HCT116 (cell line): ENCODE measurements at regions not wholly inside any gene's neighbourhood (a gene's known extent, or its start where the extent isn't known, plus 50 kb on each side); places are given as distances from the start of the nearest gene placed in this dataset.

Source experiments
- ATAC-seq: fragments of 200-7000 bp; cut with Tn5 transposase; 2 replicates; pipeline ENCODE4 v1.9.1; 2020; ENCODE audit warnings: mild to moderate bottlenecking, moderate library complexity
- BruUV-seq: library from RNA; stranded (reverse); fragments of 400-500 nt; replicated peaks from 2 replicates; lab custom pipeline; 2021; lab: Mats Ljungman, UMichigan
- CTCF ChIA-PET: fragments of 300-600 bp; sonication (Branson Sonifier 250); formaldehyde crosslinking; loops from one replicate; lab custom pipeline; 2021; ENCODE audit warnings: antibody characterized with exemption; lab: Charles Lee
- POLR2A ChIA-PET: fragments of 300-600, 350-600 bp; sonication (Branson Sonifier 250); formaldehyde crosslinking; loops from one replicate; lab custom pipeline; 2021; ENCODE audit warnings: antibody characterized with exemption; lab: Charles Lee
- RAD21 ChIA-PET, 2 experiments: fragments of 300-600 bp; sonication (Branson Sonifier 250); formaldehyde crosslinking; loops; one replicate each; lab custom pipeline; 2023; ENCODE audit warnings: low total read pairs in 2 of 2; ENCODE audit not compliant: uncharacterized antibody in 2 of 2, unreplicated experiment in 2 of 2, low non-redundant PET in 1 of 2; lab: Charles Lee
- DNase-seq: peaks from one replicate; pipeline ENCODE4 v3.0.0-alpha.2; 2010; ENCODE audit warnings: low read depth, low spot score
- H2AFZ ChIP-seq: fragments of 200-600 bp; shearing (Covaris generic), sonication (generic); 2 replicates; pipeline ENCODE4 v1.6.1; 2017; ENCODE audit warnings: low read depth, mixed run types, mixed read lengths, antibody characterized with exemption, low read length; ENCODE audit not compliant: poor library complexity, severe bottlenecking
- H3K27ac ChIP-seq: 2 replicates; pipeline ENCODE4 v1.5.1; 2012; ENCODE audit warnings: low read depth, low read length
- H3K27me3 ChIP-seq: fragments of 200-600 bp; sonication (generic); 2 replicates; pipeline ENCODE4 v1.6.1; 2016; ENCODE audit warnings: mixed run types, low read length, mixed read lengths; ENCODE audit not compliant: insufficient read depth
- H3K36me3 ChIP-seq, 2 experiments: fragments of 200-500 bp in 1 of 2; fragments of 200-600 bp in 1 of 2; sonication (Bioruptor generic) in 1 of 2; sonication (generic) in 1 of 2; 2 replicates each; pipeline versions ENCODE4 v1.5.1 to v1.6.1; 2014 to 2016; ENCODE audit warnings: low read length in 2 of 2, inconsistent platforms in 1 of 2, mixed read lengths in 1 of 2, mixed run types in 1 of 2; ENCODE audit not compliant: insufficient read depth in 2 of 2, control insufficient read depth in 1 of 2
- H3K4me1 ChIP-seq, 2 experiments: fragments of 200-600 bp in 1 of 2; sonication (generic) in 1 of 2; 2 replicates each; pipeline versions ENCODE4 v1.5.1 to v1.6.1; 2012 to 2017; ENCODE audit warnings: low read length in 2 of 2, inconsistent platforms in 1 of 2, mild to moderate bottlenecking in 1 of 2, mixed read lengths in 1 of 2, mixed run types in 1 of 2, moderate library complexity in 1 of 2; ENCODE audit not compliant: insufficient read depth in 2 of 2, control insufficient read depth in 1 of 2
- H3K4me2 ChIP-seq: fragments of 200-600 bp; sonication (generic); 2 replicates; pipeline ENCODE4 v1.6.1; 2017; ENCODE audit warnings: mixed run types, low read length, mixed read lengths
- H3K4me3 ChIP-seq, 2 experiments: fragments of 200-600 bp in 1 of 2; sonication (generic) in 1 of 2; replicated peaks in 1 of 2; 2 replicates each; pipeline ENCODE4 v1.5.1; 2011 to 2016; ENCODE audit warnings: low read length in 2 of 2, control low read depth in 1 of 2, low read depth in 1 of 2, mild to moderate bottlenecking in 1 of 2, mixed read lengths in 1 of 2, mixed run types in 1 of 2
- H3K79me2 ChIP-seq: fragments of 200-600 bp; sonication (generic); 2 replicates; pipeline ENCODE4 v1.6.1; 2017; ENCODE audit warnings: mild to moderate bottlenecking, mixed run types, low read length, moderate library complexity, mixed read lengths; ENCODE audit not compliant: insufficient read depth
- H3K9ac ChIP-seq: fragments of 200-600 bp; sonication (generic); 2 replicates; pipeline ENCODE4 v1.6.1; 2016; ENCODE audit warnings: low read length, mixed read lengths
- H3K9me2 ChIP-seq: fragments of 200-600 bp; sonication (generic), shearing (Covaris generic); 2 replicates; pipeline ENCODE4 v1.6.1; 2017; ENCODE audit warnings: mixed run types, mild to moderate bottlenecking, moderate library complexity; ENCODE audit not compliant: insufficient read depth
- H3K9me3 ChIP-seq, 2 experiments: fragments of 200-500 bp in 1 of 2; fragments of 200-600 bp in 1 of 2; sonication (Bioruptor generic) in 1 of 2; sonication (generic) in 1 of 2; 2 replicates each; pipeline ENCODE4 v1.6.1; 2014 to 2017; ENCODE audit warnings: low read length in 2 of 2, mixed read lengths in 2 of 2, inconsistent platforms in 1 of 2, low read depth in 1 of 2, mild to moderate bottlenecking in 1 of 2, mixed run types in 1 of 2, moderate library complexity in 1 of 2; ENCODE audit not compliant: control insufficient read depth in 1 of 2, insufficient read depth in 1 of 2
- H4K20me1 ChIP-seq: fragments of 200-600 bp; sonication (generic), shearing (Covaris generic); 2 replicates; pipeline ENCODE4 v1.6.1; 2017; ENCODE audit warnings: mixed run types, mild to moderate bottlenecking, moderate library complexity; ENCODE audit not compliant: insufficient read depth
- ELF1 ChIP-seq: IDR thresholded peaks from 2 replicates; pipeline ENCODE4 v1.6.1; 2012; ENCODE audit warnings: low read depth, borderline replicate concordance
- JUND ChIP-seq: IDR thresholded peaks from 2 replicates; pipeline ENCODE4 v1.6.1; 2012
- POLR2A ChIP-seq: IDR thresholded peaks from 2 replicates; pipeline ENCODE4 v1.7.0; 2011; ENCODE audit warnings: borderline replicate concordance; ENCODE audit not compliant: insufficient read depth, insufficient read length; ENCODE audit errors: extremely low read depth
- POLR2AphosphoS5 ChIP-seq: IDR thresholded peaks from 2 replicates; pipeline ENCODE4 v1.6.1; 2011; ENCODE audit warnings: mild to moderate bottlenecking, low read depth, low read length, moderate library complexity
- RAD21 ChIP-seq: IDR thresholded peaks from 2 replicates; pipeline ENCODE4 v1.6.1; 2012; ENCODE audit warnings: low read depth, mild to moderate bottlenecking
- SP1 ChIP-seq: IDR thresholded peaks from 2 replicates; pipeline ENCODE4 v1.6.1; 2012; ENCODE audit warnings: low read depth
- ZBTB33 ChIP-seq: IDR thresholded peaks from 2 replicates; pipeline ENCODE4 v1.6.1; 2011; ENCODE audit warnings: mild to moderate bottlenecking, low read length, moderate library complexity; ENCODE audit not compliant: insufficient replicate concordance; ENCODE audit errors: extremely low read depth
- intact Hi-C: fragments of 100-400 bp; cut with micrococcal nuclease; formaldehyde crosslinking; loops from 2 replicates; pipeline ENCODE4 v1.10.0; 2022

DNA sequence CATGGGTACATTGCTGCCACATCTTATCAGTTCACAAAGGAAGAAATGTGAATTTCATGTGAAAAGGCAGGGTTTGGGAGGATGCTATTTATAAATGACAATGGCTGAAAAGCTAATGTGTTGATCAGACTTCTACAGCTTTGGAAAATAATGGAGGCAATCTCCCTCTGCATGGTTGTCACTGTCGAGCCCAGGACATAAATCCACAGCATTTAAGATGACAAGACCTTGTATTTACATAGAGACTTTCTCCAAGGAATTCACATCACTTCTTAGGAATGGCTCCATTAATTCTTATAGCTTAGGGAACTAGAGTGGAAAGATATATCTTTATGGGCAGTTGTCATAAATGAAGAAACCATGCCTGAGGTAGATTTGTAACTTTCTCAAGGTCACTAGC lies 66.7 kb downstream of the CBLL2 start:
- ChIA-PET POLR2A (no interaction called here), RAD21 (no interaction called here), CTCF (no interaction called here)
- no peak overlapping the region for H3K4me3 ChIP-seq
- intact Hi-C loops, result no loop called here
- DNase-seq (no peak), ATAC-seq (no peak)
- no peak overlapping the region for H3K27ac ChIP-seq
- H3K9ac ChIP-seq, result no peak overlapping the region
- H3K36me3 ChIP-seq, result no peaks in the 10 kb centered on the region
- no peaks in the 10 kb centered on the region for H3K4me1 ChIP-seq
- no peaks in the 10 kb centered on the region for H3K27me3 ChIP-seq
- H3K9me2 ChIP-seq, result no peaks in the 10 kb centered on the region
- H4K20me1 ChIP-seq, result no peaks in the 10 kb centered on the region
- no peaks in the 10 kb centered on the region for H3K79me2 ChIP-seq
- TF ChIP-seq JUND, result no peak
- no peak overlapping the region for H2AFZ ChIP-seq
- no peaks in the 10 kb centered on the region for H3K9me3 ChIP-seq
- no peak overlapping the region for H3K4me2 ChIP-seq
- BruUV-seq, result no TSS peak

DNA sequence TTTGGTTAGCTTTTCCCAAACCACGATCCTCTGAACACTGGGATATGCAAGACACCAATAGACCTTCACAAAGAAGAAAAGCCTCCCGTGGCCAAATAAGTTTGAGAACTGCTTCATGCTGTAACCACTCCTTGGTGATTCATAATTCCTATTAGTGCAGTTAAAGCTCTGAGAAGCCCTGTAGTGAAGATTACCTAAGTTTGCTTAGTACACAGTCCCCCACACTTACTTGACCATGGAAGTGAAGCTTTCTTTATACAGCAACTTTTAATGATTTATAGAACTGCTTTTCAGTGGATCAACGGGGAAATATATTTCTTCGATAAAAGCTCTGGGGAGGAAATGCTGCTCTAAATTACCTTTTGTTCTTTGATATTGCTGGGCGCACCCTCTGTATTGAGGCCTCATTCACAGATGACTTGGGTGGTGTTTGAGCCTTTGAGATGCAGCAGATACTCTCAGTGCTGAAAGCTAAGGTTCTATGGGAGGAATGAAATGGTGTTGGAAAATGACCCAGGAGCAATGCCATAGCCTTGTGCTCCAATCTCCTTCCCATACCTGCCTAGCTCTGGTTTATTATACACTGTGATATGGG lies 67.4 kb downstream of the CBLL2 start:
- BruUV-seq, result no TSS peak
- H3K4me1 ChIP-seq, result no peaks in the 10 kb centered on the region
- intact Hi-C loops, result no loop called here
- no peak overlapping the region for H3K4me2 ChIP-seq
- no peak overlapping the region for H2AFZ ChIP-seq
- RAD21 ChIA-PET, result no interaction called here
- H3K36me3 ChIP-seq, result no peaks in the 10 kb centered on the region
- H3K4me3 ChIP-seq, result no peak overlapping the region
- POLR2A ChIA-PET, result no interaction called here
- no peak overlapping the region for H3K27ac ChIP-seq
- H3K79me2 ChIP-seq, result no peaks in the 10 kb centered on the region
- no peak overlapping the region for H3K9ac ChIP-seq
- CTCF ChIA-PET, result no interaction called here
- H4K20me1 ChIP-seq, result no peaks in the 10 kb centered on the region
- TF ChIP-seq POLR2A (no peak), RAD21 (no peak), SP1 (no peak), JUND (no peak), POLR2AphosphoS5 (no peak), ZBTB33 (no peak), ELF1 (no peak)
- ATAC-seq (no peak), DNase-seq (no peak)
- no peaks in the 10 kb centered on the region for H3K27me3 ChIP-seq
- no peaks in the 10 kb centered on the region for H3K9me2 ChIP-seq
- H3K9me3 ChIP-seq, result no peaks in the 10 kb centered on the region
